ENCODE measurements at regions not wholly inside any gene's neighbourhood (a gene's known extent, or its start where the extent isn't known, plus 50 kb on each side); places are given as distances from the start of the nearest gene placed in this dataset.

DNA sequence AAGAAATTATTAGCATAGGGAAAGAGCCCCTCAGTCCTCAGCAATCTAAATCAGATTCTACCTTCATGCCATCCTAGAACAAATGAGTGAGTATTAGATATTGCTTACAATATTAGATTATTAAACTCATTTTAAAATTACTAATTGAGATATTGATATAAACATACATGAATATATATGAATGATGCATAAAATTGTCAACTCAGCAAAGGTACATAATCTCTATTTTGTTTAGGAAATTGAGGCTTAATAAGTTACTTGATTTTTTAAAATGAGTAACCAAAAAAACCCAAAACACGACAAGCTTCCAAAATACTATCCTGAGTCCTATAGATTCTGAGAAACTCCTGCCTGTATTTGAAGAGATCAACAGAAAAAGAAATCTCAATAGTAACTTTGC, 297.7 kb upstream of the TMCO5A start:
- Histone ChIP-seq H3K79me1 (ENCODE audit: insufficient read depth, low read depth, low read length, poor library complexity, severe bottlenecking) (no peaks in the 10 kb centered on the region), H3K27ac (ENCODE audit: insufficient read length, low read depth, low read length) (no peak overlapping the region), H2BK12ac (ENCODE audit: insufficient read length, low read depth, low read length) (no peak overlapping the region), H3K4me1 (ENCODE audit: insufficient read depth, low read length) (no peaks in the 10 kb centered on the region), H3K9ac (ENCODE audit: extremely low read depth, insufficient read length, low read length) (no peak overlapping the region), H2AK5ac (ENCODE audit: insufficient read length, low read length) (no peak overlapping the region), H4K91ac (ENCODE audit: insufficient read length, low read depth, low read length) (no peak overlapping the region), H3K23ac (ENCODE audit: insufficient read length, low read depth, low read length) (no peak overlapping the region), H3K27me3 (ENCODE audit: insufficient read depth, low read length) (no peaks in the 10 kb centered on the region), H4K8ac (replicated peaks; ENCODE audit: insufficient read length, low read depth, low read length) (no peak overlapping the region), H3K14ac (ENCODE audit: insufficient read depth, low read length) (no peak overlapping the region), H2BK120ac (ENCODE audit: low read depth, low read length, poor library complexity, severe bottlenecking) (no peak overlapping the region), H2AFZ (ENCODE audit: low read length) (no peak overlapping the region), H3K18ac (ENCODE audit: insufficient read length, low read depth, low read length) (no peak overlapping the region), H3K23me2 (ENCODE audit: insufficient read length, low read depth, low read length, poor library complexity, severe bottlenecking) (no peaks in the 10 kb centered on the region), H3K79me2 (ENCODE audit: insufficient read depth, low read length) (no peaks in the 10 kb centered on the region), H3K9me3 (ENCODE audit: control insufficient read depth, low read depth, low read length) (no peaks in the 10 kb centered on the region), H3K4ac (ENCODE audit: low read depth, low read length) (no peak overlapping the region), H2BK20ac (ENCODE audit: low read depth, low read length, poor library complexity, severe bottlenecking) (no peak overlapping the region), H3K4me2 (ENCODE audit: insufficient read depth, insufficient read length, low read length) (no peak overlapping the region), H2BK5ac (ENCODE audit: insufficient read length, low read length) (no peak overlapping the region), H3K56ac (ENCODE audit: insufficient read length, low read depth, low read length) (no peak overlapping the region), H2BK15ac (ENCODE audit: low read depth, low read length) (no peak overlapping the region), H4K5ac (ENCODE audit: insufficient read length, low read depth, low read length) (no peak overlapping the region), H4K20me1 (ENCODE audit: control insufficient read depth, insufficient read depth, insufficient read length) (no peaks in the 10 kb centered on the region), H3T11ph (ENCODE audit: low read length) (no peak overlapping the region)
- Mint-ChIP-seq H3K4me1 (no peaks in the 10 kb centered on the region), H3K36me3 (ENCODE audit: insufficient read depth in 1 of 3, low read depth in 3 of 3) (no peaks in the 10 kb centered on the region), H3K27ac (no peak overlapping the region), H3K4me3 (no peak overlapping the region), H3K27me3 (ENCODE audit: low read depth) (peaks cover 3% of the 10 kb centered on the region), H3K9me3 (no peaks in the 10 kb centered on the region)
- WGBS (ENCODE audit: extremely low coverage, insufficient read length, low lambda C conversion rate): no CpG with 5 or more reads among the region's 1 CpG
- DNase-seq: no peak
- TF ChIP-seq, protein P1, sequence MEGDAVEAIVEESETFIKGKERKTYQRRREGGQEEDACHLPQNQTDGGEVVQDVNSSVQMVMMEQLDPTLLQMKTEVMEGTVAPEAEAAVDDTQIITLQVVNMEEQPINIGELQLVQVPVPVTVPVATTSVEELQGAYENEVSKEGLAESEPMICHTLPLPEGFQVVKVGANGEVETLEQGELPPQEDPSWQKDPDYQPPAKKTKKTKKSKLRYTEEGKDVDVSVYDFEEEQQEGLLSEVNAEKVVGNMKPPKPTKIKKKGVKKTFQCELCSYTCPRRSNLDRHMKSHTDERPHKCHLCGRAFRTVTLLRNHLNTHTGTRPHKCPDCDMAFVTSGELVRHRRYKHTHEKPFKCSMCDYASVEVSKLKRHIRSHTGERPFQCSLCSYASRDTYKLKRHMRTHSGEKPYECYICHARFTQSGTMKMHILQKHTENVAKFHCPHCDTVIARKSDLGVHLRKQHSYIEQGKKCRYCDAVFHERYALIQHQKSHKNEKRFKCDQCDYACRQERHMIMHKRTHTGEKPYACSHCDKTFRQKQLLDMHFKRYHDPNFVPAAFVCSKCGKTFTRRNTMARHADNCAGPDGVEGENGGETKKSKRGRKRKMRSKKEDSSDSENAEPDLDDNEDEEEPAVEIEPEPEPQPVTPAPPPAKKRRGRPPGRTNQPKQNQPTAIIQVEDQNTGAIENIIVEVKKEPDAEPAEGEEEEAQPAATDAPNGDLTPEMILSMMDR (conservative IDR thresholded peaks at IDR 0.05): no peak
